ENCODE measurements at regions not wholly inside any gene's neighbourhood (a gene's known extent, or its start where the extent isn't known, plus 50 kb on each side); places are given as distances from the start of the nearest gene placed in this dataset.

DNA sequence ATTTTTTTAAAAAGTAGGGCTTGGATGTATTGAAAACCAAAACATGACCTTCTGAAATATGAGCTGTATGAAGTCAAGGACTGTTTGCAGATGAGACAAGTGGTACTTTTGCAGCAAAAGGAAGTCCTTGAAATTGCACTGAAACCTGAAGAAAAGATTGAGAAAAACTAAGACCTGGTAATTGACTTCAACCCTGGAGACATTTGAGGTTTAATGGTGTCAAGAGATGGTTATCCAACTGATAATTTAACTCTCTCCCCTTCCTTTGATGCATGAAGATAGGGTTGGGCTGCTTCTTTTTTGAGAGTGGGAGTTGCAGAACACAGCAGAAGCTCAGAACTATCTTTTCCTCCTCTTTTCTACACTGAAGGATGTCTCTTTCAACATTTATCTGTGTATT, 180.9 kb upstream of the DTNBP1 start:
- ATAC-seq (ENCODE audit: low FRiP score): no peak
- no peak for DNase-seq (ENCODE audit: low spot score)
- TF ChIP-seq, protein P1, sequence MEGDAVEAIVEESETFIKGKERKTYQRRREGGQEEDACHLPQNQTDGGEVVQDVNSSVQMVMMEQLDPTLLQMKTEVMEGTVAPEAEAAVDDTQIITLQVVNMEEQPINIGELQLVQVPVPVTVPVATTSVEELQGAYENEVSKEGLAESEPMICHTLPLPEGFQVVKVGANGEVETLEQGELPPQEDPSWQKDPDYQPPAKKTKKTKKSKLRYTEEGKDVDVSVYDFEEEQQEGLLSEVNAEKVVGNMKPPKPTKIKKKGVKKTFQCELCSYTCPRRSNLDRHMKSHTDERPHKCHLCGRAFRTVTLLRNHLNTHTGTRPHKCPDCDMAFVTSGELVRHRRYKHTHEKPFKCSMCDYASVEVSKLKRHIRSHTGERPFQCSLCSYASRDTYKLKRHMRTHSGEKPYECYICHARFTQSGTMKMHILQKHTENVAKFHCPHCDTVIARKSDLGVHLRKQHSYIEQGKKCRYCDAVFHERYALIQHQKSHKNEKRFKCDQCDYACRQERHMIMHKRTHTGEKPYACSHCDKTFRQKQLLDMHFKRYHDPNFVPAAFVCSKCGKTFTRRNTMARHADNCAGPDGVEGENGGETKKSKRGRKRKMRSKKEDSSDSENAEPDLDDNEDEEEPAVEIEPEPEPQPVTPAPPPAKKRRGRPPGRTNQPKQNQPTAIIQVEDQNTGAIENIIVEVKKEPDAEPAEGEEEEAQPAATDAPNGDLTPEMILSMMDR (IDR thresholded peaks at IDR 0.05): no peak

DNA sequence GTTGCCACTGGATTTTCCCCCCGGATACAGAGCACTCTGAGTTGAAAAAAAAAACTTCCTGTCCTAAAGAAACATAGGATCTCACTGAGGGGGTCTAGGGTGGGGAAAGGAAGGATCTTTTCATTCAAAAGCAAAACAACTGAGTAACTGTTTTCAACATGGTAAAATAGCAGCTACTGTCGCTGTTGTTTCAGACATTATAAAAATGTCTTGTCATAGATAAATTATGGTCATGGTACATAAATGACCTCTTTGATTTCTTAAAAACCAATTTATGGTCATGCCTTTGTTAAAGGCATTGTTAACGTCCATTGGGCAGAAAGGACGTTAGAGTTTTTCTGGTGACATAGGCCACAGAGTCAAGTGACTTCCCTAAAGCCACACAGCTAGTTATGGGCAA, 180.4 kb upstream of the DTNBP1 start:
- TF ChIP-seq, protein P1 (IDR thresholded peaks at IDR 0.05): no peak
- ATAC-seq (ENCODE audit: low FRiP score) (no peak), DNase-seq (ENCODE audit: low spot score) (no peak)

DNA sequence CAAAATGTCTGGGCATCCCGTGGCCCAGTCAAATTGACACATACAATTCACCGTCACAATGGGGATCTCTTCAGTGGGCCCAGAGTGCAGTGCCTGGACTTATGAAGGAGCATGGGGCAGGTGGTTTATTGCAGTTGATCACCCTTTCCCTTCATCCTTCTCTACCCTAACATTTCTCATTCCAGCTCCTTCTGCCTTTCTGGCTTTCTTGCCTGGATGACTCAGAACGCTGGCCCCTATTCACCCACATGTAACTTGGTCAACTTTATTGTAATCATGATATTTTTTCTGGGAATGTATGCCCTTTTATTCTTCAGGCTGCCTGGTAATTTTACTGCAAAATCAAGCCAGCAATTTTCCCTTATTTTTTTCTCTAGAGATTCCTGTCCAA, 179.9 kb upstream of the DTNBP1 start:
- ATAC-seq (ENCODE audit: low FRiP score) (no peak), DNase-seq (ENCODE audit: low spot score) (no peak)
- TF ChIP-seq, protein P1 (IDR thresholded peaks at IDR 0.05): no peak

DNA sequence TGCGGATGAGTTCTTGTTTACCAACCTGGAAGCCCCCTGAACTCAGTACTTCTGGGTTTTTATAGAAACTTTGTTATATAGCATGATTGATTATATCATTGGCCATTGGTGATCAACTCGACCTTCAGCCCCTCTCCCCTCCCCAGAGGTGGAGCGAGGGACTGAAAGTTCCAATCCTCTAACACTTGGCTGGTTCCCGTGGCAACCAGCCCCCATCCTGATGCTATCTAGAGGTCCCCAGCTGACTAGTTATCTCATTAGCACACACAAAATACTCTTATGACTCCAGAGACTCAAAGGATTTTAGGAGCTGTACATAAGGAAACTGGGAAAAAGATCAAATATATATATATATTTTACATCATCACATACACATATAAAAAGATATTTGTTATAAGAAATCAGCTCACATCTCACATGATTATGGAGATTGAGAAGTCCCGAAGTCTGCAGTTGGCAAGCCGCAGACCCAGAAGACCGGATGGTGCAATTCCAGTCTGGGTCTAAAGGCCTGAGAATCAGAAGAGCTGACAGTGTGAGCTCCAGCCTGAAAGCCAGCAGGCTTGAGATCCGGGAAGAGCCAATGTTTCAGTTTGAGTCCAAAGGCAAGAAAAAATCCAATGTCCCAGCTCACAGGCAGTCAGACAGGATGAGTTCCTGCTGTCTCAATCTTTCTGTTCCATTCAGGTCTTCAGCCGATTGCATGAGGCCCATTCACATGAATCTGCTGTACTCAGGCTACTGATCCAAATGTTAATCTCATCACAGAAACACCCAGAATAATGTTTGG, 179.3 kb upstream of the DTNBP1 start:
- ATAC-seq (ENCODE audit: low FRiP score): no peak
- TF ChIP-seq, protein P1 (IDR thresholded peaks at IDR 0.05): no peak
- DNase-seq (ENCODE audit: low spot score): no peak

DNA sequence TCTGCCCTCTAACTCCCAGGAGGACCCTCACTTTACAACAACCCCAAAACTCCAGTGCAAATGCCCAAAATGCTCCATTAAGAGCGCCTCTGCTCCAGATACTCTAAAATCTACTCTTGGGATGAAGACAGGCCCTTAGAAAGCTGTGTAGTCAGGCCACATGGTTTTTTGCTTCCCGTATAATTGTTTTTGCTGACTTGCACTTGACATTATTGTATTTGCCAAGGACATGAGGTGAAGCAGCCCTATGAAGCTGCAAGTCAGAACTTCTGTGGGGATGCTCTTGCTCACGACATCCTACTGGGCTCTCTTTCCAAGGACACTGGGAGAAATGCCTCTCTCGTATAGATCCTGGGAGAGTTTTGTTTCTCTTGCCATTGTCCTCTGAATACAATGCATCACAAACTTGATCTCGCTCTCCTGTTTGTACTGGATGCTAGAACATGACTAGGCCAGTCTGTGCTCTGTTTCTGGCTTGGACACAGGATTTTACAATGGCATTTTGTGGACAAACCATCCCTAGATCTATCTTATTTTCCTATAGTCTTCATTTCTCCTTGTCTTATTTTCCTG, 177.2 kb upstream of the DTNBP1 start:
- ATAC-seq (ENCODE audit: low FRiP score) (no peak), DNase-seq (ENCODE audit: low spot score) (no peak)
- TF ChIP-seq, protein P1 (IDR thresholded peaks at IDR 0.05): no peak

DNA sequence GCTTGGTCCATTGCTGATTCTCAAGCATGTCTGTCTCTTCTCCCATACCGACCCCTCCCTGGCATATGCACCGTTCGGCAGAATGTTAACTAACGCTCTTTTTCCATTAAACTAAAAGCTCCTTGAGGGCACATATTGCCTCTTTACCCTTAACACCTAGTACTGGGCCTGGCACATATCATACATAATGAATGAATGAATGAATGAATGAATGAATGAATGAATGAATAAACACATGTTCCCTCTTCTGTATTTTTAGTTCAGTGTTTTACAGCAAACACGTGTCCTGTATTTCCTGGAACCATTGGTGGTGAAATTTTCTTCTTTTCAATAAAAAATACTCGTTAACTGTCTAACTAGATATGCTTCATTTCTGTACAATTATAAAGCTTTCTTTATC, 174.4 kb upstream of the DTNBP1 start:
- ATAC-seq (ENCODE audit: low FRiP score): no peak
- TF ChIP-seq, protein P1 (IDR thresholded peaks at IDR 0.05): no peak
- DNase-seq (ENCODE audit: low spot score): no peak

DNA sequence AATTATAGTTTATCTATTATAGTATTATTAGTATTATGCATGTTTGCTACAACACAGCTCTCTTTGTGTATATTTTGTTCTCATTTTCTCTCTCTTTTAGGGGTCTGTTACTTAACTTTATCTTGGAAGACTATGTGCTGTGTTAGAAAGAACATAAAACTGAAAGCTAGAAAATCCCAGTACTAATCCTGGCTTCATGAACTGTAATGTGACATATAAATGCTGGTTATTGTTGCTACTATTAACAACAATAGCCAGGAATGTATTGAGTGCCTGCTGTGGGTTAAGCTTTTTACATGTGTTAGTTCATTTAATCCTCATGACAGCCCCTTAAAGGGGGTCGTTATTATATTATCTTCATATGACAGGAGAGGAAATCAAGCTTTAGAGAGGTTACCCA, 170.0 kb upstream of the DTNBP1 start:
- TF ChIP-seq, protein P1 (IDR thresholded peaks at IDR 0.05): no peak
- ATAC-seq (ENCODE audit: low FRiP score): no peak
- no peak for DNase-seq (ENCODE audit: low spot score)
